ENCODE measurements at regions not wholly inside any gene's neighbourhood (a gene's known extent, or its start where the extent isn't known, plus 50 kb on each side); places are given as distances from the start of the nearest gene placed in this dataset.
"Not testable (repeated sequence)": the region's sequence is repeated elsewhere in the genome, so short reads cannot be mapped to it uniquely, and the experiment has no call there.

GRCh38 chr20:12554426-12554825 lies 454.3 kb upstream of the SPTLC3 start:
- Mint-ChIP-seq H3K4me3 (ENCODE audit: low read depth) (no peak overlapping the region), H3K27ac (no peak overlapping the region), H3K9me3 (ENCODE audit: low read depth) (no peaks in the 10 kb centered on the region), H3K36me3 (ENCODE audit: insufficient read depth) (no peaks in the 10 kb centered on the region), H3K27me3 (no peaks in the 10 kb centered on the region), H3K4me1 (ENCODE audit: low read depth) (peaks cover 1% of the 10 kb centered on the region)
- TF ChIP-seq, protein P1, sequence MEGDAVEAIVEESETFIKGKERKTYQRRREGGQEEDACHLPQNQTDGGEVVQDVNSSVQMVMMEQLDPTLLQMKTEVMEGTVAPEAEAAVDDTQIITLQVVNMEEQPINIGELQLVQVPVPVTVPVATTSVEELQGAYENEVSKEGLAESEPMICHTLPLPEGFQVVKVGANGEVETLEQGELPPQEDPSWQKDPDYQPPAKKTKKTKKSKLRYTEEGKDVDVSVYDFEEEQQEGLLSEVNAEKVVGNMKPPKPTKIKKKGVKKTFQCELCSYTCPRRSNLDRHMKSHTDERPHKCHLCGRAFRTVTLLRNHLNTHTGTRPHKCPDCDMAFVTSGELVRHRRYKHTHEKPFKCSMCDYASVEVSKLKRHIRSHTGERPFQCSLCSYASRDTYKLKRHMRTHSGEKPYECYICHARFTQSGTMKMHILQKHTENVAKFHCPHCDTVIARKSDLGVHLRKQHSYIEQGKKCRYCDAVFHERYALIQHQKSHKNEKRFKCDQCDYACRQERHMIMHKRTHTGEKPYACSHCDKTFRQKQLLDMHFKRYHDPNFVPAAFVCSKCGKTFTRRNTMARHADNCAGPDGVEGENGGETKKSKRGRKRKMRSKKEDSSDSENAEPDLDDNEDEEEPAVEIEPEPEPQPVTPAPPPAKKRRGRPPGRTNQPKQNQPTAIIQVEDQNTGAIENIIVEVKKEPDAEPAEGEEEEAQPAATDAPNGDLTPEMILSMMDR (IDR thresholded peaks at IDR 0.05; ENCODE audit: unreplicated experiment): no peak
- no peak for DNase-seq (ENCODE audit: low spot score, unreplicated experiment)

DNA sequence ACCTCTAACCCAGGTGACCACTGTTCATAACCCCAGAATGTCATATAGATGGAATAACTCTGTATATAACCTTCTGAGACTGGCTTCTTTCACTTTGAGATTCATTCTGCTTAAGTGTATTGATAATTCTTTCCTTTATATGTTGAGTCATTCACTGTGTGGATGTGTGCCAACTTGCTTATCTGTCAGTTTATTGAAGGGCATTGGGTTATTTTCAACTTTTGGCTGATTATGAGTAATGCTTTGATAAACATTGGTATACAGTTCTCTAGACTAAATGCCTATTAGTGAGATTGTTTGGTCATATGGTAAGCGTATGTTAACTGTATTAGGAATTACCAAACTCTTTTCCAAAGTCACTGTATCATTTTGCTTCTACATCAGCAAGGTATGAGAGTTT lies 453.4 kb upstream of the SPTLC3 start:
- no peak for DNase-seq (ENCODE audit: low spot score, unreplicated experiment)
- peaks cover 1% of the 10 kb centered on the region for H3K4me1 Mint-ChIP-seq (ENCODE audit: low read depth)
- H3K27ac Mint-ChIP-seq: no peak overlapping the region
- no peak overlapping the region for H3K4me3 Mint-ChIP-seq (ENCODE audit: low read depth)
- no peaks in the 10 kb centered on the region for H3K27me3 Mint-ChIP-seq
- H3K9me3 Mint-ChIP-seq (ENCODE audit: low read depth): no peaks in the 10 kb centered on the region
- no peaks in the 10 kb centered on the region for H3K36me3 Mint-ChIP-seq (ENCODE audit: insufficient read depth)
- TF ChIP-seq, protein P1 (IDR thresholded peaks at IDR 0.05; ENCODE audit: unreplicated experiment): no peak

GRCh38 chr20:12555849-12556248 lies 452.9 kb upstream of the SPTLC3 start:
- not testable (repeated sequence) for H3K9me3 Mint-ChIP-seq (ENCODE audit: low read depth); DNase-seq (ENCODE audit: low spot score, unreplicated experiment); H3K36me3 Mint-ChIP-seq (ENCODE audit: insufficient read depth); H3K4me1 Mint-ChIP-seq (ENCODE audit: low read depth); H3K27me3 Mint-ChIP-seq; H3K27ac Mint-ChIP-seq; H3K4me3 Mint-ChIP-seq (ENCODE audit: low read depth)

DNA sequence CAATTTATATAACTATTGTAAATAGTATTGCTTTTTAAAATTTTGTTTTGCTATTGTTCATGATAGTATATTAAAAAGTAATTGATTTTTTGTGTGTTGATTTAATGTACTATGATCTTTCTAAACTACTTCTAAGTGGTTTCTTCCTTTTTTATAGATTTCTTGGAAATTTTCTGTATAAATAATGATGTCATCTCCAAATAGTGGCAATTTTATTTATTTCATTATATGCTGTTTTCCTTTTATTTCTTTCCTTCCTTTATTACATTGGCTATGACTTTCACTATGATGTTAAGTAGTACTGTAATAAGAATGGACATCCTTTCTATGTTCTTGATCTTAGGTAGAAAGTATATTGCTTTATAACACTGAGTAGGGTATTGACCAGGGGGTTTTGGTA lies 451.5 kb upstream of the SPTLC3 start:
- H3K4me3 Mint-ChIP-seq (ENCODE audit: low read depth): no peak overlapping the region
- H3K27me3 Mint-ChIP-seq: no peaks in the 10 kb centered on the region
- H3K4me1 Mint-ChIP-seq (ENCODE audit: low read depth): peaks cover 1% of the 10 kb centered on the region
- DNase-seq (ENCODE audit: low spot score, unreplicated experiment): no peak
- H3K36me3 Mint-ChIP-seq (ENCODE audit: insufficient read depth): peaks cover 1% of the 10 kb centered on the region
- TF ChIP-seq, protein P1 (IDR thresholded peaks at IDR 0.05; ENCODE audit: unreplicated experiment): no peak
- H3K27ac Mint-ChIP-seq: no peak overlapping the region
- peaks cover 3% of the 10 kb centered on the region for H3K9me3 Mint-ChIP-seq (ENCODE audit: low read depth)

- H3K9me3 Mint-ChIP-seq (ENCODE audit: low read depth): peaks cover 5% of the 10 kb centered on the region
- TF ChIP-seq, protein P1 (IDR thresholded peaks at IDR 0.05; ENCODE audit: unreplicated experiment): no peak
- no peak overlapping the region for H3K27ac Mint-ChIP-seq
- H3K4me1 Mint-ChIP-seq (ENCODE audit: low read depth): peaks cover 6% of the 10 kb centered on the region
- DNase-seq (ENCODE audit: low spot score, unreplicated experiment): no peak
- no peak overlapping the region for H3K4me3 Mint-ChIP-seq (ENCODE audit: low read depth)
- no peaks in the 10 kb centered on the region for H3K27me3 Mint-ChIP-seq
- H3K36me3 Mint-ChIP-seq (ENCODE audit: insufficient read depth): peaks cover 1% of the 10 kb centered on the region
Measured at GRCh38 chr20:12564979-12565378, 443.8 kb upstream of the SPTLC3 start.

DNA sequence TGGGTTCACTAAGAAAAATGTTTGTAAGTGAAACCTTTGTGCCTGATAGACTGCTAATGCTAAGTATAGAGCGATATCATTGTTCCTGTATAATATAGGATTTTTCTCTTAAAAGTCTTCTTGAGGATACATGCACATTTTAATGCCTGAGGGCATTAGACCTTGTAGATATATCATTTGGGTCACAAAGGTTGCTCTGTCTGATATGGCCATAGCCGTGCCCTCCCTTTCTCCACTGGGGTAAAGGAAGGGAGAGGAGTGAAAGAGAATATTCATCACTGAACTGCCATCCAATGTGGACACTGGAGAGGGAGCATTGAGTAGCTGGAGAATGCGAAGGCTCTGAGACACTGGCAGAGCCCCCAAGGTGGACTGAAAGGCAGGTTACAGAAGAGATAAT lies 442.2 kb upstream of the SPTLC3 start:
- TF ChIP-seq, protein P1 (IDR thresholded peaks at IDR 0.05; ENCODE audit: unreplicated experiment): no peak

More for the DNA sequence above, 442.2 kb upstream of the SPTLC3 start:
- no peak overlapping the region for H3K4me3 Mint-ChIP-seq (ENCODE audit: low read depth)
- peaks cover 6% of the 10 kb centered on the region for H3K4me1 Mint-ChIP-seq (ENCODE audit: low read depth)
- H3K36me3 Mint-ChIP-seq (ENCODE audit: insufficient read depth): peaks cover 1% of the 10 kb centered on the region
- H3K27me3 Mint-ChIP-seq: no peaks in the 10 kb centered on the region
- peaks cover 5% of the 10 kb centered on the region for H3K9me3 Mint-ChIP-seq (ENCODE audit: low read depth)
- H3K27ac Mint-ChIP-seq: no peak overlapping the region
- DNase-seq (ENCODE audit: low spot score, unreplicated experiment): no peak

All from progenitor cell of endocrine pancreas (in vitro differentiated cells).